Sciatic nerve (tissue), 2 donors: ENCODE measurements at regions not wholly inside any gene's neighbourhood (a gene's known extent, or its start where the extent isn't known, plus 50 kb on each side); places are given as distances from the start of the nearest gene placed in this dataset.

ENCODE experiments used
- ATAC-seq: fragments of 200-7000 bp; cut with Tn5 transposase; one replicate; pipeline ENCODE4 v1.9.1; 2020; ENCODE audit warnings: mild to moderate bottlenecking, moderate library complexity
- DNase-seq: peaks from one replicate; pipeline ENCODE4 v3.0.0-alpha.2; 2020; ENCODE audit warnings: low spot score
- intact Hi-C: fragments of 100-400 bp; cut with DNase I; formaldehyde crosslinking; loops from one replicate; pipeline ENCODE4 v1.14.2; 2022
- donor health status: DM: no; HTN: no; CAD: no.
- donor health status: DM: no; HTN: no; CAD: no.

- no peak for ATAC-seq
- DNase-seq = no peak
- intact Hi-C loops = no loop called here
Observed at GRCh38 chr7:45993621-45994020, 72.5 kb upstream of the IGFBP3 start.

- ATAC-seq (no peak), DNase-seq (no peak)
- intact Hi-C loops = no loop called here
Observed at GRCh38 chr7:45992826-45993225, 71.8 kb upstream of the IGFBP3 start.

GRCh38 chr7:45990276-45990675 is 69.2 kb upstream of the IGFBP3 start:
- DNase-seq = no peak
- no peak for ATAC-seq
- intact Hi-C loops = no loop called here

- no peak for DNase-seq
- no peak for ATAC-seq
- intact Hi-C loops = no loop called here
Observed at GRCh38 chr7:45988405-45989057, 67.5 kb upstream of the IGFBP3 start.

GRCh38 chr7:45987521-45988290 is 66.6 kb upstream of the IGFBP3 start:
- no peak for ATAC-seq
- intact Hi-C loops = no loop called here
- no peak for DNase-seq

- intact Hi-C loops = no loop called here
- ATAC-seq (no peak), DNase-seq (no peak)
Observed at GRCh38 chr7:45986355-45987298, 65.6 kb upstream of the IGFBP3 start.

- intact Hi-C loops = no loop called here
- ATAC-seq (no peak), DNase-seq (no peak)
Observed at GRCh38 chr7:45985902-45986301, 64.8 kb upstream of the IGFBP3 start.

- no peak for ATAC-seq
Observed at GRCh38 chr7:45984386-45985295, 63.6 kb upstream of the IGFBP3 start.

GRCh38 chr7:45983720-45984255 is 62.7 kb upstream of the IGFBP3 start:
- ATAC-seq = peak; percentile 12
- intact Hi-C loops = no loop called here

More at GRCh38 chr7:45984386-45985295, 63.6 kb upstream of the IGFBP3 start:
- intact Hi-C loops = no loop called here
- no peak for DNase-seq

GRCh38 chr7:45982907-45983719 is 62.0 kb upstream of the IGFBP3 start:
- ATAC-seq = peak; percentile 27
- intact Hi-C loops = no loop called here
- DNase-seq = no peak

More at GRCh38 chr7:45983720-45984255, 62.7 kb upstream of the IGFBP3 start:
- no peak for DNase-seq

GRCh38 chr7:45982132-45982531 is 61.1 kb upstream of the IGFBP3 start:
- intact Hi-C loops = no loop called here
- ATAC-seq (no peak), DNase-seq (no peak)

- intact Hi-C loops = no loop called here
- no peak for DNase-seq
- no peak for ATAC-seq
Observed at GRCh38 chr7:45980973-45981372, 59.9 kb upstream of the IGFBP3 start.

GRCh38 chr7:45980181-45980905 is 59.3 kb upstream of the IGFBP3 start:
- intact Hi-C loops = no loop called here
- DNase-seq (no peak), ATAC-seq (no peak)

- DNase-seq = no peak
- intact Hi-C loops = no loop called here
- ATAC-seq = no peak
Observed at GRCh38 chr7:45979275-45980180, 58.5 kb upstream of the IGFBP3 start.

- intact Hi-C loops = no loop called here
- ATAC-seq = no peak
- no peak for DNase-seq
Observed at GRCh38 chr7:45978731-45979211, 57.7 kb upstream of the IGFBP3 start.
